GM12875 (cell line): ENCODE measurements at regions not wholly inside any gene's neighbourhood (a gene's known extent, or its start where the extent isn't known, plus 50 kb on each side); places are given as distances from the start of the nearest gene placed in this dataset.

Experiments
- H3K4me3 ChIP-seq: one replicate; pipeline ENCODE4 v1.5.1; 2011; ENCODE audit warnings: low read depth, low read length, control low read depth
- CTCF ChIP-seq: IDR thresholded peaks from 2 replicates; pipeline ENCODE4 v1.5.1; 2011; ENCODE audit warnings: low read depth, mild to moderate bottlenecking, control low read depth, inconsistent platforms, low read length, moderate library complexity, borderline replicate concordance; ENCODE audit not compliant: insufficient read depth

- no peak for TF ChIP-seq CTCF
- peak overlapping the region; percentile 39 for H3K4me3 ChIP-seq
These were observed 55.1 kb upstream of the BCOR start for GRCh38 chrX:40152741-40153344.

DNA sequence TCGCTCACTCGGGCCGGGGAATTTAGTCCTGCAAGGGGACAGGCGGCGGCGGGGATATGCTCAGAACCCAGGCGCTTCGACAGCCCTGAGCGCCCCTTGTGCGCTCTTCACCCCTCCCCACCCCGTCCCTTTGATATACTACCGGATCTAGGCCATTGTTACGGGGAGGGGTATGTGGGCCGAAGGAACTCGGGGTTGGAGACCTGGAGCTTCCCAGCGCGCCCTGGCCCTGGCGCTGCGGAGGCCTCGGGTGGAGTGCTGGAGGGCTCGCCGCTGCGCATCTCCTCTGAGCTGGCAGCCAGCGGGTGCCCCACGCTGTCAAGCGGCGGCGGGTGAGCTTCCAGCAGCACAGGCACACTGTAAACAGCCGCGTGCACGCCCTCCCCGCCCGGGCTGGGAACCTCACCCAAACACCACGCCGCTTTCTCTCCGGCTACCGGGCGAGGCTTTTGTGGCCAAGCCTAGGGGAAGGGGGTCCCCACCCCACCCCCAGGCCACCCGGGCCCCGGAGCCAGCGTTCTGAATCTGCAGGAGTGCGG is 54.5 kb upstream of the BCOR start:
- TF ChIP-seq CTCF, result no peak
- no peak overlapping the region for H3K4me3 ChIP-seq

- no peak for TF ChIP-seq CTCF
- H3K4me3 ChIP-seq, result no peak overlapping the region
These were observed 53.7 kb upstream of the BCOR start for GRCh38 chrX:40151211-40152172.

GRCh38 chrX:40150503-40150902 is 52.7 kb upstream of the BCOR start:
- no peak overlapping the region for H3K4me3 ChIP-seq

GRCh38 chrX:40149286-40150175 is 51.8 kb upstream of the BCOR start:
- no peak for TF ChIP-seq CTCF
- H3K4me3 ChIP-seq, result no peak overlapping the region

More at GRCh38 chrX:40150503-40150902, 52.7 kb upstream of the BCOR start:
- no peak for TF ChIP-seq CTCF

- H3K4me3 ChIP-seq, result no peak overlapping the region
- no peak for TF ChIP-seq CTCF
These were observed 50.9 kb upstream of the BCOR start for GRCh38 chrX:40148385-40149285.
